Hepatocyte (in vitro differentiated cells): ENCODE measurements at regions not wholly inside any gene's neighbourhood (a gene's known extent, or its start where the extent isn't known, plus 50 kb on each side); places are given as distances from the start of the nearest gene placed in this dataset.

Source experiments
- EZH2 ChIP-seq: fragments of 200-600 bp; sonication (generic); IDR thresholded peaks from 2 replicates; pipeline ENCODE4 v1.6.1; 2016; ENCODE audit warnings: antibody characterized with exemption, mild to moderate bottlenecking, borderline replicate concordance
- EZH2phosphoT487 ChIP-seq: fragments of 200-600 bp; sonication (generic); IDR thresholded peaks from one replicate; pipeline ENCODE4 v1.6.1; 2018; ENCODE audit warnings: antibody characterized with exemption, mild to moderate bottlenecking, low read depth, moderate library complexity; ENCODE audit not compliant: unreplicated experiment, severe bottlenecking
- TF ChIP-seq, protein P1 (sequence below): fragments of 200-600 bp; sonication (generic); IDR thresholded peaks from 2 replicates; pipeline ENCODE4 v1.5.1; 2016; ENCODE audit warnings: antibody characterized with exemption, mild to moderate bottlenecking; ENCODE audit not compliant: poor library complexity

- TF ChIP-seq, protein P1, sequence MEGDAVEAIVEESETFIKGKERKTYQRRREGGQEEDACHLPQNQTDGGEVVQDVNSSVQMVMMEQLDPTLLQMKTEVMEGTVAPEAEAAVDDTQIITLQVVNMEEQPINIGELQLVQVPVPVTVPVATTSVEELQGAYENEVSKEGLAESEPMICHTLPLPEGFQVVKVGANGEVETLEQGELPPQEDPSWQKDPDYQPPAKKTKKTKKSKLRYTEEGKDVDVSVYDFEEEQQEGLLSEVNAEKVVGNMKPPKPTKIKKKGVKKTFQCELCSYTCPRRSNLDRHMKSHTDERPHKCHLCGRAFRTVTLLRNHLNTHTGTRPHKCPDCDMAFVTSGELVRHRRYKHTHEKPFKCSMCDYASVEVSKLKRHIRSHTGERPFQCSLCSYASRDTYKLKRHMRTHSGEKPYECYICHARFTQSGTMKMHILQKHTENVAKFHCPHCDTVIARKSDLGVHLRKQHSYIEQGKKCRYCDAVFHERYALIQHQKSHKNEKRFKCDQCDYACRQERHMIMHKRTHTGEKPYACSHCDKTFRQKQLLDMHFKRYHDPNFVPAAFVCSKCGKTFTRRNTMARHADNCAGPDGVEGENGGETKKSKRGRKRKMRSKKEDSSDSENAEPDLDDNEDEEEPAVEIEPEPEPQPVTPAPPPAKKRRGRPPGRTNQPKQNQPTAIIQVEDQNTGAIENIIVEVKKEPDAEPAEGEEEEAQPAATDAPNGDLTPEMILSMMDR: no peak
- TF ChIP-seq EZH2 (no peak), EZH2phosphoT487 (no peak)
These were observed 154.5 kb upstream of the ZNF217 start for GRCh38 chr20:53748176-53748575.
